Fibroblast of lung (primary cell): ENCODE measurements at regions not wholly inside any gene's neighbourhood (a gene's known extent, or its start where the extent isn't known, plus 50 kb on each side); places are given as distances from the start of the nearest gene placed in this dataset.

Source experiments
- DNase-seq, 2 donors: peaks; one replicate each; pipeline versions ENCODE4 v3.0.0 to v3.0.0-alpha.2; 2010; ENCODE audit warnings: low read depth in 2 of 2
- H2AFZ ChIP-seq: 2 replicates; pipeline ENCODE4 v1.5.1; 2012; ENCODE audit warnings: low read length, control low read depth, inconsistent platforms
- H3K27ac ChIP-seq: 2 replicates; pipeline ENCODE4 v1.5.1; 2011; ENCODE audit warnings: low read length, control low read depth; ENCODE audit not compliant: insufficient read depth
- H3K27me3 ChIP-seq: 2 replicates; pipeline ENCODE4 v1.5.1; 2011; ENCODE audit warnings: mild to moderate bottlenecking, low read length; ENCODE audit not compliant: control insufficient read depth, insufficient read depth
- H3K36me3 ChIP-seq: 2 replicates; pipeline ENCODE4 v1.5.1; 2011; ENCODE audit warnings: low read length; ENCODE audit not compliant: control insufficient read depth, insufficient read depth
- H3K4me1 ChIP-seq: 2 replicates; pipeline ENCODE4 v1.5.1; 2011; ENCODE audit warnings: low read length; ENCODE audit not compliant: control insufficient read depth, insufficient read depth; ENCODE audit errors: extremely low read depth
- H3K4me2 ChIP-seq: 2 replicates; pipeline ENCODE4 v1.5.1; 2011; ENCODE audit warnings: low read length, control low read depth; ENCODE audit not compliant: insufficient read depth; ENCODE audit errors: extremely low read depth
- H3K4me3 ChIP-seq, 4 experiments: fragments of 200-600 bp in 1 of 4; sonication (generic) in 1 of 4; replicated peaks in 1 of 4; 2 replicates each; pipeline ENCODE4 v1.5.1; 2011 to 2016; ENCODE audit warnings: low read length in 4 of 4, low read depth in 3 of 4, mild to moderate bottlenecking in 3 of 4, control low read depth in 2 of 4, inconsistent platforms in 1 of 4, mixed read lengths in 1 of 4; ENCODE audit not compliant: insufficient read depth in 1 of 4; ENCODE audit errors: control extremely low read depth in 1 of 4
- H3K79me2 ChIP-seq: 2 replicates; pipeline ENCODE4 v1.5.1; 2012; ENCODE audit warnings: mild to moderate bottlenecking, low read length, inconsistent platforms; ENCODE audit not compliant: control insufficient read depth, insufficient read depth
- H3K9ac ChIP-seq: 2 replicates; pipeline ENCODE4 v1.5.1; 2011; ENCODE audit warnings: mild to moderate bottlenecking, low read length, control low read depth; ENCODE audit not compliant: insufficient read depth
- H3K9me3 ChIP-seq: 2 replicates; pipeline ENCODE4 v1.5.1; 2012; ENCODE audit warnings: low read depth, low read length; ENCODE audit not compliant: control insufficient read depth, insufficient read depth
- H4K20me1 ChIP-seq: 2 replicates; pipeline ENCODE4 v1.5.1; 2011; ENCODE audit warnings: low read length; ENCODE audit not compliant: control insufficient read depth, insufficient read depth; ENCODE audit errors: extremely low read depth
- EZH2 ChIP-seq: IDR thresholded peaks from 2 replicates; pipeline ENCODE4 v1.5.1; 2012; ENCODE audit warnings: low read length, control low read depth, mild to moderate bottlenecking; ENCODE audit errors: missing control alignments
- TF ChIP-seq, protein P1 (sequence below), 2 donors: IDR thresholded peaks in 1 of 2; conservative IDR thresholded peaks in 1 of 2; 1 replicate in 1 of 2; 2 replicates in 1 of 2; pipeline ENCODE4 v1.5.1; 2011 to 2012; ENCODE audit warnings: low read length in 2 of 2, control low read depth in 1 of 2, inconsistent platforms in 1 of 2, low read depth in 1 of 2, mild to moderate bottlenecking in 1 of 2

DNA sequence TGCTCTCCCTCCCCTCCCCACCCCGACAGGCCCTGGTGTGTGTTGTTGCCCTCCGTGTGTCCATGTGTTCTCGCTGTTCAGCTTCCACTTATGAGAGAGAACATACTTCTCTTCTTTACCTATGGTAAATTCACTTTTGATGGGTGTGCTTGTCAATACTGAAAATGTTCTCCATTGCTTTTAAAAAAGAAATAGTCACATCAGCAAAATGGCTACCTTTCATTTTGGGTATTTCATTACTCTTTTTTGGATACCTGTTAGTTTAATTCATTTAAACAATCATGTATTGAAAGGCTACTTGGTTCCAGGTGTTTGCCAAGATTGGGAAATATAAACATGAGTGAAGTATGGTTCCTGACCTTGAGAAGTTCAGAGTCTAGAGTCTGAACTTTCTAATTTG, 107.4 kb upstream of the PITX2 start:
- Histone ChIP-seq H3K9me3 (no peaks in the 10 kb centered on the region), H3K36me3 (no peaks in the 10 kb centered on the region), H3K9ac (no peak overlapping the region), H3K27me3 (no peaks in the 10 kb centered on the region), H3K27ac (no peak overlapping the region), H3K4me3 (no peak overlapping the region), H2AFZ (no peak overlapping the region), H3K4me2 (no peak overlapping the region), H4K20me1 (no peaks in the 10 kb centered on the region), H3K4me1 (no peaks in the 10 kb centered on the region), H3K79me2 (no peaks in the 10 kb centered on the region)
- TF ChIP-seq, protein P1, sequence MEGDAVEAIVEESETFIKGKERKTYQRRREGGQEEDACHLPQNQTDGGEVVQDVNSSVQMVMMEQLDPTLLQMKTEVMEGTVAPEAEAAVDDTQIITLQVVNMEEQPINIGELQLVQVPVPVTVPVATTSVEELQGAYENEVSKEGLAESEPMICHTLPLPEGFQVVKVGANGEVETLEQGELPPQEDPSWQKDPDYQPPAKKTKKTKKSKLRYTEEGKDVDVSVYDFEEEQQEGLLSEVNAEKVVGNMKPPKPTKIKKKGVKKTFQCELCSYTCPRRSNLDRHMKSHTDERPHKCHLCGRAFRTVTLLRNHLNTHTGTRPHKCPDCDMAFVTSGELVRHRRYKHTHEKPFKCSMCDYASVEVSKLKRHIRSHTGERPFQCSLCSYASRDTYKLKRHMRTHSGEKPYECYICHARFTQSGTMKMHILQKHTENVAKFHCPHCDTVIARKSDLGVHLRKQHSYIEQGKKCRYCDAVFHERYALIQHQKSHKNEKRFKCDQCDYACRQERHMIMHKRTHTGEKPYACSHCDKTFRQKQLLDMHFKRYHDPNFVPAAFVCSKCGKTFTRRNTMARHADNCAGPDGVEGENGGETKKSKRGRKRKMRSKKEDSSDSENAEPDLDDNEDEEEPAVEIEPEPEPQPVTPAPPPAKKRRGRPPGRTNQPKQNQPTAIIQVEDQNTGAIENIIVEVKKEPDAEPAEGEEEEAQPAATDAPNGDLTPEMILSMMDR (conservative IDR thresholded peaks at IDR 0.05 in 1 of 2, IDR thresholded peaks at IDR 0.05 in 1 of 2; ENCODE audit: low read depth in 1 of 2, low read length in 2 of 2): no peak
- TF ChIP-seq EZH2: no peak
- no peak for DNase-seq

DNA sequence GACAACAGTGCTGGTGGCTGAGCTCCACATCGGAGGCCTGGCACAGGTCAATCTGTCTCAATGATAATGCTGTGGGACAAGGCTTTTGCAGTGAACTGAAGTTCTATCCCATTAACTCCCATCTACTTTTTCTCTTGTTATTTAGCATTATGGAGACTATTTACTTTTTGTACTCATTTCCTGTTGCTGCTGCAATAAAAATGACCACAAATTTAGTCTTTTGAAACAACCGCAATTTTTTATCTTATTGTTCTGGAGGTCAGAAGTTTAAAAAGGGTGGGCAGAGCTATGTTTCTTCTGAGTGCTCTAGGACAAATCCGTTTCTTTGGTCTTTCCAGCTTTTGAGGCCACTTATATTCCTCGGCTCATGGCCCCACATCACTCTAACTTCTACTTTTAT, 111.0 kb upstream of the PITX2 start:
- no peaks in the 10 kb centered on the region for H4K20me1 ChIP-seq
- DNase-seq: no peak
- H3K4me1 ChIP-seq: no peaks in the 10 kb centered on the region
- no peak overlapping the region for H2AFZ ChIP-seq
- no peaks in the 10 kb centered on the region for H3K9me3 ChIP-seq
- H3K9ac ChIP-seq: no peak overlapping the region
- no peak overlapping the region for H3K4me2 ChIP-seq
- no peak for TF ChIP-seq EZH2
- TF ChIP-seq, protein P1 (conservative IDR thresholded peaks at IDR 0.05 in 1 of 2, IDR thresholded peaks at IDR 0.05 in 1 of 2; ENCODE audit: low read depth in 1 of 2, low read length in 2 of 2): no peak
- H3K4me3 ChIP-seq: no peak overlapping the region
- H3K36me3 ChIP-seq: no peaks in the 10 kb centered on the region
- H3K27ac ChIP-seq: no peak overlapping the region
- H3K79me2 ChIP-seq: no peaks in the 10 kb centered on the region
- H3K27me3 ChIP-seq: no peaks in the 10 kb centered on the region

DNA sequence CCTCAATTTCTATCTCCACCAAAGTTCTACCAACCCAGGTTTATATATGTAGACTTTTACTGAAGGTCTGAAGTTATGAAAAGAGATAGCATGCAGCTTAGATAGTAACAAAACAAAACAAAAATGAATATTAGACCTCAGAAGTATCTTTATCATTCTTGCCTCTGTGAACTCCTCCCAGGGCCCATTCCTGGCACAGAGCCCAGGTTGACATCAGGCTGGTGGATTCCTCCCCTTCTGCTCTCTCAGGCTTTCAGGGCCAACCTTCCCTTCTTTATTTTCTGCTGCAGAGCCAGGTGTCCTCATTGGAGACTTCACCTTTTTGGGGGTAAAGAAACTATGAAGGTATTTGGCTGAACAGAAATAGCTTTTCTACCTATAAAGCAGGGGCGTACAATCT, 112.8 kb upstream of the PITX2 start:
- H3K36me3 ChIP-seq: no peaks in the 10 kb centered on the region
- no peaks in the 10 kb centered on the region for H3K79me2 ChIP-seq
- no peaks in the 10 kb centered on the region for H4K20me1 ChIP-seq
- H3K4me1 ChIP-seq: no peaks in the 10 kb centered on the region
- H3K4me3 ChIP-seq: no peak overlapping the region
- DNase-seq: no peak
- H3K27me3 ChIP-seq: no peaks in the 10 kb centered on the region
- no peaks in the 10 kb centered on the region for H3K9me3 ChIP-seq
- H3K9ac ChIP-seq: no peak overlapping the region
- H3K4me2 ChIP-seq: no peak overlapping the region
- H2AFZ ChIP-seq: no peak overlapping the region
- TF ChIP-seq, protein P1 (conservative IDR thresholded peaks at IDR 0.05 in 1 of 2, IDR thresholded peaks at IDR 0.05 in 1 of 2; ENCODE audit: low read depth in 1 of 2, low read length in 2 of 2): no peak
- no peak for TF ChIP-seq EZH2
- no peak overlapping the region for H3K27ac ChIP-seq
